ENCODE measurements at regions not wholly inside any gene's neighbourhood (a gene's known extent, or its start where the extent isn't known, plus 50 kb on each side); places are given as distances from the start of the nearest gene placed in this dataset.

- TF ChIP-seq CTCF (IDR thresholded peaks at IDR 0.05) (no peak), ZFX (IDR thresholded peaks at IDR 0.05; ENCODE audit: borderline replicate concordance) (no peak)
Measured at GRCh38 chr22:49260681-49261580, 566.7 kb downstream of the BRD1 start.
